CD4-positive, alpha-beta T cell treated with Interleukin-6 for 4 hours (primary cell): ENCODE measurements at regions not wholly inside any gene's neighbourhood (a gene's known extent, or its start where the extent isn't known, plus 50 kb on each side); places are given as distances from the start of the nearest gene placed in this dataset.

Experiments used
- DNase-seq: peaks from one replicate; pipeline ENCODE4 v3.0.0-alpha.2; 2020; ENCODE audit warnings: mixed read lengths

GRCh38 chr4:140316799-140317198 lies 56.6 kb upstream of the SCOC start:
- no peak for DNase-seq

GRCh38 chr4:140315970-140316369 lies 57.5 kb upstream of the SCOC start:
- no peak for DNase-seq

- no peak for DNase-seq
These were observed 58.0 kb upstream of the SCOC start for GRCh38 chr4:140315438-140315837.

- no peak for DNase-seq
These were observed 58.4 kb upstream of the SCOC start for GRCh38 chr4:140315019-140315418.

- DNase-seq, result no peak
These were observed 61.3 kb upstream of the SCOC start for GRCh38 chr4:140312100-140312499.

- no peak for DNase-seq
These were observed 62.1 kb upstream of the SCOC start for GRCh38 chr4:140311257-140311835.

GRCh38 chr4:140309124-140309870 lies 64.1 kb upstream of the SCOC start:
- DNase-seq, result no peak

- no peak for DNase-seq
These were observed 64.9 kb upstream of the SCOC start for GRCh38 chr4:140308366-140309123.

- no peak for DNase-seq
These were observed 68.4 kb upstream of the SCOC start for GRCh38 chr4:140305053-140305452.

GRCh38 chr4:140304346-140304745 lies 69.1 kb upstream of the SCOC start:
- no peak for DNase-seq

GRCh38 chr4:140302151-140302859 lies 71.1 kb upstream of the SCOC start:
- DNase-seq, result no peak

GRCh38 chr4:140300271-140300970 lies 73.0 kb upstream of the SCOC start:
- no peak for DNase-seq

GRCh38 chr4:140298001-140298400 lies 75.4 kb upstream of the SCOC start:
- DNase-seq, result no peak

- DNase-seq, result no peak
These were observed 76.2 kb upstream of the SCOC start for GRCh38 chr4:140297221-140297570.

- DNase-seq, result no peak
These were observed 76.9 kb upstream of the SCOC start for GRCh38 chr4:140296335-140297220.

- no peak for DNase-seq
These were observed 79.5 kb upstream of the SCOC start for GRCh38 chr4:140293979-140294378.

GRCh38 chr4:140291259-140291658 lies 82.2 kb upstream of the SCOC start:
- no peak for DNase-seq

GRCh38 chr4:140289486-140289885 lies 84.0 kb upstream of the SCOC start:
- DNase-seq, result no peak

GRCh38 chr4:140286456-140286855 lies 87.0 kb upstream of the SCOC start:
- no peak for DNase-seq

GRCh38 chr4:140284456-140284855 lies 89.0 kb upstream of the SCOC start:
- DNase-seq, result no peak

GRCh38 chr4:140281828-140282552 lies 91.5 kb upstream of the SCOC start:
- DNase-seq, result no peak
